H9 (cell line): ENCODE measurements at regions not wholly inside any gene's neighbourhood (a gene's known extent, or its start where the extent isn't known, plus 50 kb on each side); places are given as distances from the start of the nearest gene placed in this dataset.

Source experiments
- DNase-seq: peaks from one replicate; pipeline ENCODE4 v3.0.0-alpha.2; 2017
- H2AFZ ChIP-seq: one replicate; pipeline ENCODE4 v1.6.1; 2013; ENCODE audit warnings: mild to moderate bottlenecking, low read length, control low read depth, moderate library complexity
- H2AK5ac ChIP-seq: 2 replicates; pipeline ENCODE4 v1.6.1; 2013; ENCODE audit warnings: low read length, control low read depth, mixed read lengths; ENCODE audit not compliant: insufficient read length
- H2BK120ac ChIP-seq: one replicate; pipeline ENCODE4 v1.6.1; 2013; ENCODE audit warnings: low read depth, mild to moderate bottlenecking, low read length, control low read depth, inconsistent platforms; ENCODE audit not compliant: poor library complexity, severe bottlenecking
- H2BK12ac ChIP-seq: 2 replicates; pipeline ENCODE4 v1.6.1; 2013; ENCODE audit warnings: low read length, control low read depth, mixed read lengths, low read depth; ENCODE audit not compliant: insufficient read length
- H2BK15ac ChIP-seq: 2 replicates; pipeline ENCODE4 v1.6.1; 2013; ENCODE audit warnings: low read depth, low read length, control low read depth
- H2BK20ac ChIP-seq: one replicate; pipeline ENCODE4 v1.6.1; 2013; ENCODE audit warnings: low read depth, mild to moderate bottlenecking, low read length, control low read depth, inconsistent platforms; ENCODE audit not compliant: poor library complexity, severe bottlenecking
- H2BK5ac ChIP-seq: 2 replicates; pipeline ENCODE4 v1.6.1; 2013; ENCODE audit warnings: low read length, control low read depth, mixed read lengths; ENCODE audit not compliant: insufficient read length
- H3K14ac ChIP-seq: 2 replicates; pipeline ENCODE4 v1.6.1; 2013; ENCODE audit warnings: low read length, control low read depth; ENCODE audit not compliant: insufficient read depth
- H3K18ac ChIP-seq: 2 replicates; pipeline ENCODE4 v1.6.1; 2013; ENCODE audit warnings: low read depth, mild to moderate bottlenecking, mixed read lengths, low read length, control low read depth; ENCODE audit not compliant: insufficient read length
- H3K23ac ChIP-seq: 2 replicates; pipeline ENCODE4 v1.6.1; 2013; ENCODE audit warnings: low read length, control low read depth, mixed read lengths, low read depth; ENCODE audit not compliant: insufficient read length
- H3K23me2 ChIP-seq: 2 replicates; pipeline ENCODE4 v1.6.1; 2013; ENCODE audit warnings: low read depth, mild to moderate bottlenecking, mixed read lengths, low read length, control low read depth; ENCODE audit not compliant: insufficient read length, poor library complexity, severe bottlenecking
- H3K27ac ChIP-seq: 2 replicates; pipeline ENCODE4 v1.5.1; 2013; ENCODE audit warnings: low read length, control low read depth, mixed read lengths, low read depth; ENCODE audit not compliant: insufficient read length
- H3K27me3 ChIP-seq: 2 replicates; pipeline ENCODE4 v1.6.1; 2013; ENCODE audit warnings: low read length, control low read depth, inconsistent platforms; ENCODE audit not compliant: insufficient read depth
- H3K4ac ChIP-seq: 2 replicates; pipeline ENCODE4 v1.6.1; 2013; ENCODE audit warnings: low read depth, mild to moderate bottlenecking, control low read depth, inconsistent platforms, low read length, moderate library complexity
- H3K4me1 ChIP-seq: 2 replicates; pipeline ENCODE4 v1.6.1; 2013; ENCODE audit warnings: low read length, control low read depth, inconsistent platforms; ENCODE audit not compliant: insufficient read depth
- H3K4me2 ChIP-seq: 2 replicates; pipeline ENCODE4 v1.6.1; 2013; ENCODE audit warnings: low read length, control low read depth, mixed read lengths; ENCODE audit not compliant: insufficient read length, insufficient read depth
- H3K56ac ChIP-seq: 2 replicates; pipeline ENCODE4 v1.6.1; 2013; ENCODE audit warnings: low read depth, mild to moderate bottlenecking, mixed read lengths, low read length, control low read depth; ENCODE audit not compliant: insufficient read length
- H3K79me1 ChIP-seq: 2 replicates; pipeline ENCODE4 v1.6.1; 2013; ENCODE audit warnings: low read depth, mild to moderate bottlenecking, moderate library complexity, low read length, control low read depth, inconsistent platforms; ENCODE audit not compliant: insufficient read depth, poor library complexity, severe bottlenecking
- H3K79me2 ChIP-seq: 2 replicates; pipeline ENCODE4 v1.6.1; 2013; ENCODE audit warnings: low read length, control low read depth, inconsistent platforms; ENCODE audit not compliant: insufficient read depth
- H3K9ac ChIP-seq: 2 replicates; pipeline ENCODE4 v1.6.1; 2013; ENCODE audit warnings: low read length, control low read depth, mixed read lengths; ENCODE audit not compliant: insufficient read length; ENCODE audit errors: extremely low read depth
- H3K9me3 ChIP-seq: one replicate; pipeline ENCODE4 v1.6.1; 2013; ENCODE audit warnings: low read depth, low read length, inconsistent platforms; ENCODE audit not compliant: control insufficient read depth
- H3T11ph ChIP-seq: one replicate; pipeline ENCODE4 v1.6.1; 2013; ENCODE audit warnings: mild to moderate bottlenecking, low read length, control low read depth, inconsistent platforms
- H4K20me1 ChIP-seq: one replicate; pipeline ENCODE4 v1.6.1; 2013; ENCODE audit not compliant: control insufficient read depth, insufficient read length, insufficient read depth
- H4K5ac ChIP-seq: 2 replicates; pipeline ENCODE4 v1.6.1; 2013; ENCODE audit warnings: low read depth, mild to moderate bottlenecking, mixed read lengths, low read length, control low read depth; ENCODE audit not compliant: insufficient read length
- H4K8ac ChIP-seq: replicated peaks from 2 replicates; pipeline ENCODE4 v1.6.1; 2013; ENCODE audit warnings: low read length, control low read depth, mixed read lengths, low read depth; ENCODE audit not compliant: insufficient read length
- H4K91ac ChIP-seq: 2 replicates; pipeline ENCODE4 v1.6.1; 2013; ENCODE audit warnings: low read depth, mild to moderate bottlenecking, moderate library complexity, mixed read lengths, low read length, control low read depth; ENCODE audit not compliant: insufficient read length
- H3K27ac Mint-ChIP-seq, 3 experiments: 2 replicates in 2 of 3; 3 replicates in 1 of 3; pipeline ENCODE4 v1.8.0; 2020 to 2021; ENCODE audit warnings: mixed read lengths in 3 of 3, mild to moderate bottlenecking in 1 of 3, moderate library complexity in 1 of 3
- H3K27me3 Mint-ChIP-seq: 2 replicates; pipeline ENCODE4 v1.8.0; 2021; ENCODE audit warnings: low read depth, mild to moderate bottlenecking, moderate library complexity, mixed read lengths
- H3K36me3 Mint-ChIP-seq, 3 experiments: 2 replicates in 2 of 3; 3 replicates in 1 of 3; pipeline ENCODE4 v1.8.0; 2020 to 2021; ENCODE audit warnings: low read depth in 3 of 3, mixed read lengths in 3 of 3; ENCODE audit not compliant: insufficient read depth in 1 of 3
- H3K4me1 Mint-ChIP-seq, 2 experiments: 2 replicates each; pipeline ENCODE4 v1.8.0; 2020; ENCODE audit warnings: mixed read lengths in 2 of 2
- H3K4me3 Mint-ChIP-seq, 2 experiments: 2 replicates in 1 of 2; 3 replicates in 1 of 2; pipeline ENCODE4 v1.8.0; 2020 to 2021; ENCODE audit warnings: mild to moderate bottlenecking in 2 of 2, mixed read lengths in 2 of 2, moderate library complexity in 1 of 2
- H3K9me3 Mint-ChIP-seq, 2 experiments: 2 replicates in 1 of 2; 3 replicates in 1 of 2; pipeline ENCODE4 v1.8.0; 2020; ENCODE audit warnings: mild to moderate bottlenecking in 2 of 2, mixed read lengths in 2 of 2, moderate library complexity in 1 of 2
- CTCF ChIP-seq: fragments of 200-600 bp; sonication (generic); conservative IDR thresholded peaks from 3 replicates; pipeline ENCODE4 v1.8.0; 2021; ENCODE audit warnings: antibody characterized with exemption, mild to moderate bottlenecking
- WGBS: extraction: QIAGEN DNeasy Blood & Tissue Kit; methylation state at CpG from one replicate; pipeline ENCODE4 v1.1.7; 2013; ENCODE audit warnings: missing lambda C conversion rate, low lambda C conversion rate, mixed read lengths; ENCODE audit not compliant: insufficient read length; ENCODE audit errors: extremely low coverage; 5-methylcytosine and 5-hydroxymethylcytosine counted together

GRCh38 chr1:29730623-29731022 lies 494.3 kb downstream of the PTPRU start:
- no peak overlapping the region for H4K5ac ChIP-seq
- no peaks in the 10 kb centered on the region for H3K79me2 ChIP-seq
- H3K27ac Mint-ChIP-seq, result no peak overlapping the region
- TF ChIP-seq CTCF, result no peak
- H3K9me3 Mint-ChIP-seq, result no peaks in the 10 kb centered on the region
- peaks cover 0 to 3% of the 10 kb centered on the region in 2 experiments; a peak in 1 of 4 replicates for H3K4me1 Mint-ChIP-seq
- no peak overlapping the region for H4K8ac ChIP-seq
- no peak overlapping the region for H3K4me2 ChIP-seq
- no peaks in the 10 kb centered on the region; a peak in 1 of 7 replicates for H3K36me3 Mint-ChIP-seq
- H2BK20ac ChIP-seq, result no peak overlapping the region
- no peak overlapping the region for H3K56ac ChIP-seq
- H3K79me1 ChIP-seq, result no peaks in the 10 kb centered on the region
- no peak overlapping the region for H4K91ac ChIP-seq
- no peak overlapping the region for H3K18ac ChIP-seq
- no peak overlapping the region for H2AK5ac ChIP-seq
- no peak overlapping the region for H3K23ac ChIP-seq
- no peak overlapping the region for H2BK5ac ChIP-seq
- H3K4ac ChIP-seq, result no peak overlapping the region
- H3T11ph ChIP-seq, result no peak overlapping the region
- no peaks in the 10 kb centered on the region for H3K23me2 ChIP-seq
- peaks cover 6% of the 10 kb centered on the region for H3K27me3 Mint-ChIP-seq
- H3K27ac ChIP-seq, result no peak overlapping the region
- WGBS, result no CpG with 5 or more reads among the region's 5 CpGs
- H3K14ac ChIP-seq, result no peak overlapping the region
- no peak overlapping the region for H3K9ac ChIP-seq
- no peak overlapping the region for H2BK15ac ChIP-seq
- no peak overlapping the region for H3K4me3 Mint-ChIP-seq
- DNase-seq, result no peak
- H3K9me3 ChIP-seq, result no peaks in the 10 kb centered on the region
- no peaks in the 10 kb centered on the region for H3K27me3 ChIP-seq
- no peak overlapping the region for H2BK12ac ChIP-seq
- H2AFZ ChIP-seq, result no peak overlapping the region
- no peak overlapping the region for H2BK120ac ChIP-seq
- H4K20me1 ChIP-seq, result no peaks in the 10 kb centered on the region
- H3K4me1 ChIP-seq, result no peaks in the 10 kb centered on the region
